Liver (tissue), 8 donors: ENCODE measurements at regions not wholly inside any gene's neighbourhood (a gene's known extent, or its start where the extent isn't known, plus 50 kb on each side); places are given as distances from the start of the nearest gene placed in this dataset.
"Not testable (repeated sequence)": the region's sequence is repeated elsewhere in the genome, so short reads cannot be mapped to it uniquely, and the experiment has no call there.

Source experiments
- DNase-seq: peaks from one replicate; pipeline ENCODE4 v3.0.0-alpha.2; 2017; ENCODE audit warnings: low spot score
- H3K27ac ChIP-seq, 2 donors: one replicate each; pipeline ENCODE4 v1.7.0; 2013; ENCODE audit warnings: inconsistent platforms in 2 of 2, low read length in 2 of 2, control low read depth in 1 of 2, low read depth in 1 of 2, mild to moderate bottlenecking in 1 of 2
- H3K27me3 ChIP-seq, 4 donors: one replicate each; pipeline versions ENCODE4 v1.6.1 to v1.7.0; 2013; ENCODE audit warnings: low read length in 3 of 4, inconsistent platforms in 1 of 4, mild to moderate bottlenecking in 1 of 4, moderate library complexity in 1 of 4; ENCODE audit not compliant: control insufficient read depth in 4 of 4, insufficient read depth in 4 of 4
- H3K36me3 ChIP-seq, 4 donors: one replicate each; pipeline versions ENCODE4 v1.6.1 to v1.7.0; 2013; ENCODE audit warnings: low read length in 3 of 4, mild to moderate bottlenecking in 3 of 4, low read depth in 1 of 4, moderate library complexity in 1 of 4; ENCODE audit not compliant: control insufficient read depth in 4 of 4, insufficient read depth in 3 of 4
- H3K4me1 ChIP-seq, 4 donors: one replicate each; pipeline versions ENCODE4 v1.6.1 to v1.7.0; 2013; ENCODE audit warnings: low read length in 3 of 4, mild to moderate bottlenecking in 3 of 4, moderate library complexity in 1 of 4; ENCODE audit not compliant: control insufficient read depth in 4 of 4, insufficient read depth in 4 of 4
- H3K4me3 ChIP-seq, 3 donors: one replicate each; pipeline versions ENCODE4 v1.6.1 to v1.7.0; 2013; ENCODE audit warnings: low read length in 3 of 3, control low read depth in 1 of 3, low read depth in 1 of 3, mild to moderate bottlenecking in 1 of 3
- H3K9ac ChIP-seq, 2 donors: one replicate each; pipeline ENCODE4 v1.7.0; 2013; ENCODE audit warnings: low read length in 2 of 2, mild to moderate bottlenecking in 2 of 2, moderate library complexity in 2 of 2, control low read depth in 1 of 2, low read depth in 1 of 2
- H3K9me3 ChIP-seq, 4 donors: one replicate each; pipeline versions ENCODE4 v1.6.1 to v1.7.0; 2013; ENCODE audit warnings: low read length in 3 of 4; ENCODE audit not compliant: control insufficient read depth in 4 of 4
- ATF3 ChIP-seq: IDR thresholded peaks from 2 replicates; pipeline ENCODE4 v1.6.1; 2016; ENCODE audit warnings: antibody characterized with exemption
- CTCF ChIP-seq: fragments of 150-350 bp; IDR thresholded peaks from 2 replicates; pipeline ENCODE4 v1.5.1; 2017; ENCODE audit warnings: improper control_type of control experiment, low read depth, low read length; ENCODE audit not compliant: missing input control
- EGR1 ChIP-seq, 2 donors: IDR thresholded peaks; 2 replicates each; pipeline ENCODE4 v1.6.1; 2016 to 2018; ENCODE audit warnings: antibody characterized with exemption in 2 of 2, low read depth in 2 of 2
- FOXA1 ChIP-seq: IDR thresholded peaks from 2 replicates; pipeline ENCODE4 v1.6.1; 2016; ENCODE audit warnings: antibody characterized with exemption
- HNF4G ChIP-seq: IDR thresholded peaks from 2 replicates; pipeline ENCODE4 v1.6.1; 2016; ENCODE audit warnings: antibody characterized with exemption
- MAX ChIP-seq: IDR thresholded peaks from 2 replicates; pipeline ENCODE4 v1.6.1; 2016; ENCODE audit warnings: antibody characterized with exemption
- RAD21 ChIP-seq, 2 donors: IDR thresholded peaks; 2 replicates each; pipeline ENCODE4 v1.6.1; 2016; ENCODE audit warnings: antibody characterized with exemption in 2 of 2, mild to moderate bottlenecking in 2 of 2
- REST ChIP-seq: IDR thresholded peaks from 2 replicates; pipeline ENCODE4 v1.6.1; 2016; ENCODE audit warnings: antibody characterized with exemption, mild to moderate bottlenecking
- RXRA ChIP-seq, 2 donors: IDR thresholded peaks; 2 replicates each; pipeline ENCODE4 v1.6.1; 2017 to 2018; ENCODE audit warnings: antibody characterized with exemption in 2 of 2, mild to moderate bottlenecking in 1 of 2
- SP1 ChIP-seq: IDR thresholded peaks from 2 replicates; pipeline ENCODE4 v1.6.1; 2018; ENCODE audit warnings: antibody characterized with exemption, mild to moderate bottlenecking
- TAF1 ChIP-seq: conservative IDR thresholded peaks from 2 replicates; pipeline ENCODE4 v1.6.1; 2016; ENCODE audit warnings: antibody characterized with exemption, mild to moderate bottlenecking
- ZBTB33 ChIP-seq: IDR thresholded peaks from 2 replicates; pipeline ENCODE4 v1.6.1; 2016; ENCODE audit warnings: antibody characterized with exemption
- WGBS: extraction: QIAGEN DNeasy Blood & Tissue Kit; methylation state at CpG from one replicate; pipeline ENCODE4 v1.1.7; 2013; 5-methylcytosine and 5-hydroxymethylcytosine counted together
- donor health status: healthy.
- donor health status: healthy.
- donor health status: healthy.
- donor health status: healthy.
- donor health status: healthy.

- 42% methylated on average over 6 of the region's 6 CpGs for WGBS
- TF ChIP-seq RXRA (IDR thresholded peaks at IDR 0.05) (no peak), MAX (no peak), SP1 (no peak), FOXA1 (no peak), ATF3 (no peak)
- H3K27me3 ChIP-seq: no peaks in the 10 kb centered on the region
- H3K36me3 ChIP-seq: no peaks in the 10 kb centered on the region
- no peaks in the 10 kb centered on the region for H3K4me1 ChIP-seq
- H3K4me3 ChIP-seq: no peak overlapping the region
- DNase-seq: no peak
- H3K9me3 ChIP-seq: peaks cover 0 to 4% (median 0%) of the 10 kb centered on the region in 4 donors
- H3K27ac ChIP-seq: no peak overlapping the region
- H3K9ac ChIP-seq: no peak overlapping the region
Measured at GRCh38 chr4:81314196-81314896, 99.3 kb upstream of the PRKG2 start.

GRCh38 chr4:81307991-81308390 lies 93.0 kb upstream of the PRKG2 start:
- no peaks in the 10 kb centered on the region for H3K36me3 ChIP-seq
- DNase-seq: no peak
- no peak overlapping the region for H3K27ac ChIP-seq
- H3K27me3 ChIP-seq: no peaks in the 10 kb centered on the region
- WGBS: 82% methylated on average over 2 of the region's 2 CpGs
- H3K9ac ChIP-seq: no peak overlapping the region
- no peaks in the 10 kb centered on the region for H3K9me3 ChIP-seq
- no peak overlapping the region for H3K4me3 ChIP-seq
- no peaks in the 10 kb centered on the region for H3K4me1 ChIP-seq
- TF ChIP-seq SP1 (no peak), HNF4G (no peak)

- Histone ChIP-seq H3K4me3 (no peak overlapping the region), H3K4me1 (no peaks in the 10 kb centered on the region), H3K36me3 (no peaks in the 10 kb centered on the region), H3K27ac (no peak overlapping the region), H3K9me3 (no peaks in the 10 kb centered on the region), H3K9ac (no peak overlapping the region), H3K27me3 (peaks cover 0 to 3% (median 0%) of the 10 kb centered on the region in 4 donors)
- no peak for TF ChIP-seq TAF1
- no peak for TF ChIP-seq EGR1 (IDR thresholded peaks at IDR 0.05; ENCODE audit: low read depth in 2 of 2)
- no peak for TF ChIP-seq REST
- TF ChIP-seq ZBTB33: no peak
- no peak for TF ChIP-seq RAD21 (IDR thresholded peaks at IDR 0.05)
- no peak for TF ChIP-seq CTCF
- TF ChIP-seq FOXA1: no peak
- WGBS: 73% methylated on average over 4 of the region's 4 CpGs
- DNase-seq: no peak
Measured at GRCh38 chr4:81304871-81305270, 89.8 kb upstream of the PRKG2 start.

GRCh38 chr4:81300352-81300751 lies 85.3 kb upstream of the PRKG2 start:
- 92% methylated on average over 4 of the region's 4 CpGs for WGBS
- H3K9me3 ChIP-seq, H3K9ac ChIP-seq, H3K36me3 ChIP-seq, H3K4me1 ChIP-seq, H3K27me3 ChIP-seq, H3K27ac ChIP-seq, DNase-seq, H3K4me3 ChIP-seq: not testable (repeated sequence)
